Stimulated activated CD4-positive, alpha-beta T cell treated with anti-CD3 and anti-CD28 coated beads, Interleukin-12 subunit alpha, Interleukin-12 subunit beta, amount 100 ng/mL, for 48 hours (primary cell): ENCODE measurements at regions not wholly inside any gene's neighbourhood (a gene's known extent, or its start where the extent isn't known, plus 50 kb on each side); places are given as distances from the start of the nearest gene placed in this dataset.
"Not testable (repeated sequence)": the region's sequence is repeated elsewhere in the genome, so short reads cannot be mapped to it uniquely, and the experiment has no call there.

Experiments used
- DNase-seq, 3 donors: peaks; one replicate each; pipeline ENCODE4 v3.0.0-alpha.2; 2020; ENCODE audit warnings: low read depth in 2 of 3, low spot score in 1 of 3

DNA sequence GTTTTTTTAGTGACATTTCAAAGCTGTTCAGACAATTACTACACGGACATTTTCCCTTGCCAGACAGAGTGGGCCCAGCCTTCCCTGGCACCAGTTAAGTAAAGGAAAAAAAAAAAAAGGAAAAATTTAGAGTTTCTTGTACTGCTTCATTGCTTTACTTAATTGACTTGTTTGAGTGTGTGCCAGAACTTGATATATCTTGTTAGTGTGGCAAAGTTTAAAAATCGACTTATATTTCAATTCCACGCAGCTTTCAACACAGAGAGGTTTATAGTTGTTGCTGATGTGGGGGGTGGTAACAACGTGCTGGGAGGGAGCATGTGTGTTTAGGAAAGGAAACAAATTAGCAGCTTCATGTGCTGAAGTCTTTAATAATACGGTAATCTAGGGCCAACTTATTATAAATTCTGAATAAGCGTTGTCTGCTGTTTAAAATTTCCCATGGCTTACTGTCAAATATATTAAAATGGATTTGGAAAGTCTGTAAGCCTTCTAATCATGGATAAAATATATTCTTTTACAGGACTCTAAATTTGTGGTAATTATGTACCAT is 1104.6 kb downstream of the SORCS3 start:
- no peak for DNase-seq

GRCh38 chr10:105743343-105744056 is 1102.4 kb downstream of the SORCS3 start:
- DNase-seq, result no peak

DNA sequence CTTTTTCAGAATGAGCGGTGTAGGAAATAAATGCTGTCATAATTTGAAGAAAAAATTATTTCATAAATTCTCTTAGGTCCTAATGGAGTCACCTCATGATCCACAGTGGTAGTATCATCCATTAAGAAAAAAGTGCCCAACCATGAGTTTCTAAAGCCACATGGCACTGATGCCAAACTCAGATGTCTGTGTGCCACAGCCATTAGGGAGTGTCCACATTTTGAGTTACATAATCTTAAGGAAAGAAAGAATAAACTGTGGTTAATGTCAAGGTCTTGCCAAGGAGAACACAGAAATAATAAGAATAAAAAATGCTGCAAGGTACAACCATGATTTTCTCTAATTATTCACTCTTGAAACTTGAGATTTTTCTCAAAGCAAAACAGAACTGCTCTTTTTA is 1101.8 kb downstream of the SORCS3 start:
- no peak for DNase-seq

DNA sequence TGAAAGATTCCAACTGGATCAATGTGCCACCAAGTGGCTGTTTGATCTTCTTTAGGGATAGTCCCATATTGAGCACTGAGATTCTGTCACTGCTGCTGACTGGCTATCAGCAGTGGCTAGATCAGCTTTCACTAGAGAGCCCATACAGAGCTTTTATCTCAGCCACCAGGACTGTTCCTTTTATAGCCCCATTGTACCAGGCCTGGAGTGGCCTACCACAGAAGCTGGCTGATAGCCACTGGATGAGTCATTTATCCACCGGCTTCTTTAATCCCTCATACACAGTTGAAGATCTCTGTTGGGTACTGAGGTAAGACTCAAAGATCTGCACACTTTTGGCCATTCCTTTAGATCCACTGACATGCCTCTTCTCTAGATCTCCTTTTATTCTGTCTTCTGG is 1101.1 kb downstream of the SORCS3 start:
- DNase-seq, result no peak

DNA sequence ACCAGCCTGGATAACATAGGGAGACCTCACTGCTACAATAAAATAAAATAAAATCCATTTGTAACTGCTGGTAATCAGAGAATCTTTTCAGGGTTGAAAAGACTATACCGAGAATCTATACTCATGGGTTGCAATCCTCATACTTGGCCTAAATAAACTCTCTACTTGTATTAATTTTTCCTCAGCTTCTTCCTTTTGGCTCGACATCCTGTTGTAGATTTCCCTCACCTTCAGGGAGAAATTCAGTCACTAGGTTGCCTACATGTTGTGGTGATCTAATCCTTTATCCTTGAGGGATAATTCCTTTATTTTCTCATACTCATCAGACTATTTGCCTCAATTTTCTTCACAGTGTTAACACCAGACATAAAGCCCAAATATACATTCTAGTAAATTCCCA is 1093.4 kb downstream of the SORCS3 start:
- no peak for DNase-seq

- no peak for DNase-seq
Observed at GRCh38 chr10:105733924-105734323, 1092.8 kb downstream of the SORCS3 start.

- DNase-seq, result no peak
Observed at GRCh38 chr10:105729428-105729827, 1088.3 kb downstream of the SORCS3 start.

GRCh38 chr10:105727586-105727985 is 1086.5 kb downstream of the SORCS3 start:
- DNase-seq, result not testable (repeated sequence)

DNA sequence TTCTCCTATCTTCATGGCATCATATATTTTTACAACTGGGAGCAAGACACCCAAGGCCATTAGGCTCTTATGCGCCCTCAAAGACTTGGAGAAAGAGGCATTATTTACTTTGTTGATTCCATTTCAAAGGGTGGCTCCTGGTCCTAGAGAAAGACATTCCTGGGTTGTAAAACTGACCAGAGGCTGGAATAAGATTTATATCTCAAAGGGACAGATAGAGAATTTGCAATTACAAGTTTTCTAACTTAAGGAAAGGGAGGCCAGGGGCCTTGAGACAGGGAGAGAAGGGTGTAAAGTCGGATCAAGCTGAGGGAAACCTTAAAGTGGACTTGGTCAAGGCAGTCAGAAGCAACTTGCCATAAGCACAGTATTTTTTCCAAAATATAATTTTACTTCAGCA is 1086.0 kb downstream of the SORCS3 start:
- DNase-seq, result no peak

- DNase-seq, result no peak
Observed at GRCh38 chr10:105726149-105726548, 1085.1 kb downstream of the SORCS3 start.

- no peak for DNase-seq
Observed at GRCh38 chr10:105725007-105725406, 1083.9 kb downstream of the SORCS3 start.

DNA sequence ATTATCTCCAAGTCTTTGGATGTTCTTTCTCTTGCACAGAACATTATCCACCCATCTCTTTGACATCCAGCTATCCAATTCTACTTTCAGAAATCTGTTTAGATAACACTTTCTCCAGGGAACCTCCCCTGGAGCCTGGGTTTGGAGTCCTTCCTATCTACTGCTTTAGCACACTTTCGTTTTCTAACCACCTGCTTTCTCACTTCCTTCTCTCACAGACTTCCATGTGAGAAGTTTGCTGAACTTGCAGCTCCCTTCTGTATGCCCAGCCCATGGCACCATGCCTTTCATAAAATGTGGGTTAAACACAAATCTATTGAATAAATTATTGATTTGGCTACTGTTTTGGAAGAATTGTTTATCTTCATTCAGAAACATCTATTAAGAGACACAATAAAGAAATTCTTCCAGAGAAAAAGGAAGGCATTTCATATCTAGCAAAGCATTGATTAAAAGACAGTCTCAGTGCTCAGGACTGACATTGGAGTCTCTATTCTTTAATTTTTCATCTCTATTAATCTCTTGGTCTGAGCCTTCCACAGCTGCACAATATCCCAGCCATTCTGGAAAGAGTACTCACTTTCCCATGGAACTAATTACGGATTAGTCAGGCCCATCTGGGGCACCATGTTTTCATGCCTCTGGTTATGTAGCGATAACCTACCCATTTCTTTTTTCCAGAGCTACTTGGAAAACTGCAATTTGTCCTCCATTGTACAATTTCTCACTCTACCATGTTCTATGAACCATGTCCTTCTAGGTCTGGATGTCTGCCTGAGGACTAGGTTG is 1077.3 kb downstream of the SORCS3 start:
- DNase-seq, result no peak

GRCh38 chr10:105714728-105715127 is 1073.6 kb downstream of the SORCS3 start:
- no peak for DNase-seq

DNA sequence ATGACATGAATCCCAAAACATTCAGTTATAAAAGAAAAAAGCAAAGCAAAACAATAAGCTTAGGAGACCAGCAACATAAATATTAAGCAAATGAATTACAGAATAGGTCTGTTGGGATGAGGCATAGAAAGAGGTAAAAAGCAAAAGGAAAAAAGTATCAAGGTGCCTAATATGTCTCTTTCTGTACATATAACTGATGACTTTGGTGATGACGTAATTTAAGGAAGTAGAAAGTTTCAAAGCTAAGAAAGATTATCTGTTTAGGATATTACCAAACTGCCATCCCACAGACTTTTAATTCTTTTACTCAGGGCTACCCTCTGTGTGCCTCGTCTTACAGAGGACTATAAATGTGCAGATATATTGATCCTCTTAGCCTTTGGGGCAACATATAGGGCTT is 1066.5 kb downstream of the SORCS3 start:
- DNase-seq, result no peak

DNA sequence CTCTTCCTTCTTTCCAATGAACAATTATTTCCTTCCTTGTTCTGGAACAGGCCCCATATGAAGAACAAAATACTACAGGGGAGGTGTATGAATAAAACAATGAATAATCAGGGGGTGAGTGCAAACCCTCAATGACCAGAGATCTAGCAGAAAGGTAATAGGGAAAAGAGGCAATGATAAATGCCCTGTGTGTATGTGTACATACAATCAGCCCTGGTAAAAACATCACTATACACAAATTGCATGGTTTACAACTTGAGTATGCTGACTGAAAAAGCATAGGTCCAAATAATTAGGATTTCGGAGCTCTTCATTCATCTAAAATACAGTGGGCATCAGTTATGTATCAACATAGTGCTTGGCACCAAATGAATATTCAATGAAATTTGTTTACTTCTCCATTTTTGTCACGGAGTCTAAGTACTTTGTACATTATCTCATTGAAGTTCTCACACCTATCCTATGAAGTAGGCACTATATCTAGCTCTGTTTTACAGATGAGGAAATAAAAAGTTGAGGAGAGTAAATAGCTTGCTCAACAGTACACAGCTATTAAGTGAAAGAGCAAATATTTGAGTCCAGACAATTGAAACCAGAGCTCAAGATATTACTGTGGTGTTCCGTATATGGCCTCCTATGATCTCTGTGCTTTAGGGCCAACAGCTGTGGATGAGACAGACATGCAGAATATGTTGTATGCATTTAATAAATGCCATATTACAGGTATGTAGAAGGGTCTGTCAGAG is 1065.4 kb downstream of the SORCS3 start:
- DNase-seq, result no peak

GRCh38 chr10:105702211-105702610 is 1061.1 kb downstream of the SORCS3 start:
- no peak for DNase-seq

DNA sequence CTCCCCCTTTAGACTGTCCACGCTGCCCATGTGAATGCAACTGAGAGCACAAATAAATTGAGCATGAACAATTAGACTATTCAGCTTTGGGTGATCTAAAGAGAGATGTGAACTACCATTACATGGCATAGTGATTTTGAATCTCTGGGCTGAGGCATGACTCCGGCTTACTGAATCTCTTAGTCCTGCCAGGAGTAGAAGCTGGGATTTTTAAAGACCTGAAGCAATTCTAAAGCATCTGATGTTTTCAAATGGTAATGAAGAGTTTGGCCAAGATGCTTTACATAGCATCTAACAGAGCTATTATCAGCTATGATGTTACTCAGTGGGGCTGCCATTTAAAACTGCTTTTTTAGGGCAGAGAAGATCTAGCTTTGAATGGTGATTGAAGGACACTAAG is 1059.1 kb downstream of the SORCS3 start:
- no peak for DNase-seq

GRCh38 chr10:105699504-105699903 is 1058.4 kb downstream of the SORCS3 start:
- DNase-seq, result no peak

DNA sequence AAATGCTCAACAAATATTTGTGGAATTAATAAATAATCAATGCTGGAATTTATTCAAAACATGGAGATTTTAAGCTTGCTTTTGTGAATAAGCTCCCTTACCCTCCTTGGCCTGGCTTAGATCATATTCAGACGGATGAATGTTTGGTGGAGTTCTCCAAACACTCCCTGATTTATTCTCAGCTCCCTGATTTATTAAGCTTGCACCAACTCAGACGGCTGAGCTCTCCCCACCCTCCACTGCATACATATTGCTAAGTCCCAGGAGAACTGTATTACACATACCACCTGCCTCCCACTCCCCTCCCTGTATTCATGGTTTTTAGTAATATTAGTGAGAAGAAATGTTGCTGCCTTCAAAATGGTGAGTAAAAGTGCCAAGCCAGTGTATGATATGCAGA is 1057.5 kb downstream of the SORCS3 start:
- DNase-seq, result no peak

DNA sequence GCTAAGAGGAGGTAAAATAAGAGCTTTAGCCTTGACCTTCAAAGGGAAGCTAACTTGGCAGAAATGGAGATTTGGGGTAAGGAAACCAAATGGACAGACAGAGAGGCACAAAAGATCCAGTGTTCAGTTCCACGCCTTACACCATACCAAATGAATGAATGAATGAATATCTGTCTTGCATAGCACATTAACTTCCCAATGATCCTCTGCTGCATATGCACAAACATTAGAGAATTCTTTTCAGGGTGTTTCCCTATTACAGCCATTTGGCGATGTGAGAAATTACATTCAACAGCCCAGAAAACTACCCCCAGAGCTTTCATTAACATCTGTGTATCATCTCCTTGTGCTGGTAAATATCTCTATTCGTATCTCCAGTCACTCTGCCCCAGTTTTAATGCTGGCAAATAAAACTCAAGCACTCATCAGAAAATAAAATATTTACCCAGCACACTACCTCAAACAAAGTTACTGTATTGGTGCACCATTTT is 1056.2 kb downstream of the SORCS3 start:
- DNase-seq, result no peak

GRCh38 chr10:105691811-105692210 is 1050.7 kb downstream of the SORCS3 start:
- DNase-seq, result no peak

DNA sequence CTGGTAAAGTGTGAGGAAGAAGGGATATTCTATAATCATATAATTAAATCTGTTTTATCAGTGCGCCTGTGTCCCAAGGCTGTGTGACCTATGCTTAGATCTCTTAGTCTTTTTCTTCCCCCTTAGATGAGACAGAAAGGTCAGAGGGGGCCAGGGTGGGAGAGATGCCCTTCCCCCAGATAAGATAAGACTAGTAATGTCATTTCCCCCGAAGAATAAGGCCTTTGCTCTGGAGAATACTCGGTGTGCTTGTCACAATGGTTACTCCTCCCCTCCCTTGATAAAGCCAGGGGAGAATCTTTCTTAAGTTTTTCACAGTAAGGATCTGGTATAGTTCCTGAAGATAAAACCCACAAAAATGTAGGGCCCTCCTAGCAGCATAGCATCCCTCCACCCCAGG is 1041.8 kb downstream of the SORCS3 start:
- no peak for DNase-seq
